HEK293 (cell line): ENCODE measurements at regions not wholly inside any gene's neighbourhood (a gene's known extent, or its start where the extent isn't known, plus 50 kb on each side); places are given as distances from the start of the nearest gene placed in this dataset.

Source experiments
- CTCF ChIA-PET: fragments of 350-600 bp; formaldehyde crosslinking; extraction: SDS; loops from one replicate; lab custom pipeline; 2021; ENCODE audit warnings: antibody characterized with exemption; lab: Yijun Ruan, JAX
- POLR2A ChIA-PET: fragments of 300-600 bp; formaldehyde crosslinking; extraction: SDS; loops from one replicate; lab custom pipeline; 2020; ENCODE audit warnings: antibody characterized with exemption, inconsistent platforms; lab: Yijun Ruan, JAX
- H3K27ac ChIP-seq: fragments of 200-500 bp; sonication (Bioruptor generic); 2 replicates; pipeline ENCODE4 v1.5.1; 2014; ENCODE audit warnings: low read depth, low read length, control low read depth, inconsistent platforms; ENCODE audit errors: extremely low read depth
- H3K36me3 ChIP-seq, 2 experiments: fragments of 200-500 bp in 1 of 2; sonication (Bioruptor generic) in 1 of 2; 1 replicate in 1 of 2; 2 replicates in 1 of 2; pipeline ENCODE4 v1.5.1; 2014 to 2017; ENCODE audit warnings: inconsistent platforms in 2 of 2, low read length in 2 of 2; ENCODE audit not compliant: control insufficient read depth in 2 of 2, insufficient read depth in 1 of 2
- H3K4me1 ChIP-seq: fragments of 200-500 bp; sonication (Bioruptor generic); 2 replicates; pipeline ENCODE4 v1.5.1; 2014; ENCODE audit warnings: mild to moderate bottlenecking, low read length, inconsistent platforms; ENCODE audit not compliant: control insufficient read depth, insufficient read depth
- H3K4me3 ChIP-seq: 2 replicates; pipeline ENCODE4 v1.5.1; 2011; ENCODE audit warnings: low read depth, mild to moderate bottlenecking, control low read depth, low read length, moderate library complexity
- H3K9me3 ChIP-seq: fragments of 200-500 bp; sonication (Bioruptor generic); 2 replicates; pipeline ENCODE4 v1.5.1; 2014; ENCODE audit warnings: low read depth, low read length, inconsistent platforms; ENCODE audit not compliant: control insufficient read depth, insufficient read depth
- GLIS2 ChIP-seq: fragments of 450-650 bp; formaldehyde crosslinking; IDR thresholded peaks from 2 replicates; pipeline ENCODE4 v1.5.1; 2016; ENCODE audit warnings: missing biosample characterization, missing genetic modification characterization
- SETDB1 ChIP-seq: IDR thresholded peaks from one replicate; pipeline ENCODE4 v1.6.1; 2017; ENCODE audit warnings: mild to moderate bottlenecking, low read length, moderate library complexity, mixed read lengths; ENCODE audit not compliant: insufficient read length
- SP2 ChIP-seq: fragments of 450-650 bp; formaldehyde crosslinking; IDR thresholded peaks from 2 replicates; pipeline ENCODE4 v1.5.1; 2016; ENCODE audit warnings: missing biosample characterization, missing genetic modification characterization
- ZFHX2 ChIP-seq: fragments of 450-650 bp; formaldehyde crosslinking; conservative IDR thresholded peaks from 2 replicates; pipeline ENCODE4 v1.5.1; 2016; ENCODE audit warnings: missing biosample characterization, missing genetic modification characterization
- ZFP3 ChIP-seq: fragments of 450-650 bp; formaldehyde crosslinking; IDR thresholded peaks from 2 replicates; pipeline ENCODE4 v1.5.1; 2016; ENCODE audit warnings: low read depth, missing biosample characterization, missing genetic modification characterization
- ZNF140 ChIP-seq: fragments of 450-650 bp; formaldehyde crosslinking; IDR thresholded peaks from 2 replicates; pipeline ENCODE4 v1.5.1; 2016; ENCODE audit warnings: missing biosample characterization, missing genetic modification characterization
- ZNF202 ChIP-seq: fragments of 450-650 bp; formaldehyde crosslinking; IDR thresholded peaks from 2 replicates; pipeline ENCODE4 v1.5.1; 2016; ENCODE audit warnings: missing biosample characterization, missing genetic modification characterization, borderline replicate concordance
- ZNF311 ChIP-seq: fragments of 450-650 bp; formaldehyde crosslinking; IDR thresholded peaks from 2 replicates; pipeline ENCODE4 v1.5.1; 2017; ENCODE audit warnings: missing biosample characterization, missing genetic modification characterization, borderline replicate concordance
- ZNF48 ChIP-seq: fragments of 450-650 bp; formaldehyde crosslinking; IDR thresholded peaks from 2 replicates; pipeline ENCODE4 v1.5.1; 2016; ENCODE audit warnings: missing biosample characterization, missing genetic modification characterization
- ZNF776 ChIP-seq: fragments of 450-650 bp; formaldehyde crosslinking; IDR thresholded peaks from 2 replicates; pipeline ENCODE4 v1.5.0; 2017; ENCODE audit warnings: missing biosample characterization, missing genetic modification characterization, borderline replicate concordance
- TF ChIP-seq, protein P1 (sequence below): fragments of 450-650 bp; formaldehyde crosslinking; IDR thresholded peaks from 2 replicates; pipeline ENCODE4 v1.5.1; 2016; ENCODE audit warnings: missing biosample characterization, missing genetic modification characterization, borderline replicate concordance
- TF ChIP-seq, protein P2 (sequence below): fragments of 450-650 bp; formaldehyde crosslinking; IDR thresholded peaks from 2 replicates; pipeline ENCODE4 v1.5.1; 2016; ENCODE audit warnings: missing biosample characterization, missing genetic modification characterization
- TF ChIP-seq, protein P3 (sequence below): fragments of 450-650 bp; formaldehyde crosslinking; IDR thresholded peaks from 2 replicates; pipeline ENCODE4 v1.5.1; 2016; ENCODE audit warnings: missing biosample characterization, missing genetic modification characterization
- TF ChIP-seq, protein P4 (sequence below): fragments of 450-650 bp; formaldehyde crosslinking; IDR thresholded peaks from 2 replicates; pipeline ENCODE4 v1.5.1; 2017; ENCODE audit warnings: missing biosample characterization, missing genetic modification characterization

DNA sequence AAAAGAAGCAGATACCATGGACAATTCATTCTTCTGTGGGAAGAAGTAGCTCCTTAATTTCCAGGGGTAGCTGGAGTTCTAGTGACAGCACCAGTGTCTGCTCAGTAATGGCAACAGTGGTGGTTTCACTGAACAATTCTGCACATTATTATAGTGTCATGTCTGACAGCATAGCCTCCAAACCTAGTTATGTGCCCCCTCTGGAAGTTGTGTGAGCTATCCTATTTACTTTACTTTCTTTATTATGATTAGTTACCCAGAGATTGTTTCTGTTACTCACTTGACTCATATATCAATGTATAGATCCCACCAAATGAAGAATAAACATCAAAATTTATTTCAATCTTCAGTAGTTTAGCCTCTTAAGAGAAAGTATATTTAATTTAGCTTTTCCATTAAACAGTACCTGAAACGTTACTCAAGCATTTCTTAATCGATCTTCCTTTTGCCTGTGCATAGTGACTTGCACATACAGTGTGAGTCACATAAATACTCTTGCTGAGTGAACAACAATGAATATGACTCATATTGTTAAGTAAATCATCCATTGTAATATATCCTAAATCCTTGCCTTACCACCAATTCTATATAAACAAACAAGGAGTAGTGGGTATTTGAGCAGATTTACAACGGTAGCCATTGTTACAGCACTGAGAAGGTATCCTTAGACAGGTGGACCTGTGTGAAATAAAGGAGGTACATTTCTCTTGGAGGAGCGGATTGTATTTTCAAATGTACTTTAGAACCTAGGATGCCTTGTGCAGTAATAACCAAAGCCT lies 534.7 kb downstream of the ANKRD50 start:
- TF ChIP-seq ZNF311 (no peak), ZFHX2 (tag by site-specific recombination) (no peak)
- TF ChIP-seq, protein P1, sequence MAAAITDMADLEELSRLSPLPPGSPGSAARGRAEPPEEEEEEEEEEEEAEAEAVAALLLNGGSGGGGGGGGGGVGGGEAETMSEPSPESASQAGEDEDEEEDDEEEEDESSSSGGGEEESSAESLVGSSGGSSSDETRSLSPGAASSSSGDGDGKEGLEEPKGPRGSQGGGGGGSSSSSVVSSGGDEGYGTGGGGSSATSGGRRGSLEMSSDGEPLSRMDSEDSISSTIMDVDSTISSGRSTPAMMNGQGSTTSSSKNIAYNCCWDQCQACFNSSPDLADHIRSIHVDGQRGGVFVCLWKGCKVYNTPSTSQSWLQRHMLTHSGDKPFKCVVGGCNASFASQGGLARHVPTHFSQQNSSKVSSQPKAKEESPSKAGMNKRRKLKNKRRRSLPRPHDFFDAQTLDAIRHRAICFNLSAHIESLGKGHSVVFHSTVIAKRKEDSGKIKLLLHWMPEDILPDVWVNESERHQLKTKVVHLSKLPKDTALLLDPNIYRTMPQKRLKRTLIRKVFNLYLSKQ (tag by site-specific recombination) = no peak
- no peaks in the 10 kb centered on the region for H3K4me1 ChIP-seq
- H3K4me3 ChIP-seq = no peak overlapping the region
- H3K36me3 ChIP-seq = no peaks in the 10 kb centered on the region
- H3K27ac ChIP-seq = no peak overlapping the region
- CTCF ChIA-PET = no interaction called here
- H3K9me3 ChIP-seq = no peaks in the 10 kb centered on the region
- POLR2A ChIA-PET = no interaction called here

DNA sequence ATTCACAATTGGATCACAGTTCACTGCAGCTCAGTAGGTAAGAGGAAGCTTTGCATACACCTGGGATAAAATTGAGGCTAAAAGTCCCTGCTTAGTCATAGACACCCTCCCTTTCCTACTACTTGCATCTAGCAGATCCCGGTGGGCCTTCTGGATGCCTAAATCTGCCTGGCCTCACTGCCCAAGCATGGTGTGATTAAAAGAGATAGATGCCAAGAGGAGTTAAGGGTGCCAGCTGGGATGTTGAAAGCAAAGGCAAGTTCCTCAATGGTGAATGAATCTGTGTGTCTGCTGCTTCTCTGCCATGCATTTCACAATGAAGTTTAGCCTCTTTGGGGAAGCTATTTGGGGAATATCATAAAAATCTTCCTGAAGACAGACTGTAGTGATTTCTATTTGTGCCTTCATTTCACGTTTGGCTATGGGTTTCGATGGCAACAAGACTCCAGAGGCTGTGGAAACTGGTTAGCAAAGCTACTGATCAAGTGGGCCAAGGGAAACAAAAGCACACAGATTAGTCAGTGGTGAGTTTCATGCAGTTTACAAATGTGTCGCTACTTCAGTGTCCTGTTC lies 534.0 kb downstream of the ANKRD50 start:
- Histone ChIP-seq H3K27ac (no peak overlapping the region), H3K4me3 (no peak overlapping the region)

More for the DNA sequence above, 534.0 kb downstream of the ANKRD50 start:
- ChIA-PET POLR2A (no interaction called here), CTCF (interaction anchor here (0.6 kb wide), 1 partner anchor 342 kb away, joined by 4 read pairs; no protein-coding TSS in a partner anchor)
- Histone ChIP-seq H3K4me1 (no peaks in the 10 kb centered on the region), H3K36me3 (no peaks in the 10 kb centered on the region), H3K9me3 (no peaks in the 10 kb centered on the region)
- TF ChIP-seq SP2 (tag by site-specific recombination) (no peak), ZNF202 (tag by site-specific recombination) (no peak), ZNF140 (tag by site-specific recombination) (no peak), ZNF776 (no peak), SETDB1 (no peak), ZFP3 (tag by site-specific recombination) (no peak), ZNF48 (tag by site-specific recombination) (no peak), GLIS2 (no peak)
- TF ChIP-seq, protein P2, sequence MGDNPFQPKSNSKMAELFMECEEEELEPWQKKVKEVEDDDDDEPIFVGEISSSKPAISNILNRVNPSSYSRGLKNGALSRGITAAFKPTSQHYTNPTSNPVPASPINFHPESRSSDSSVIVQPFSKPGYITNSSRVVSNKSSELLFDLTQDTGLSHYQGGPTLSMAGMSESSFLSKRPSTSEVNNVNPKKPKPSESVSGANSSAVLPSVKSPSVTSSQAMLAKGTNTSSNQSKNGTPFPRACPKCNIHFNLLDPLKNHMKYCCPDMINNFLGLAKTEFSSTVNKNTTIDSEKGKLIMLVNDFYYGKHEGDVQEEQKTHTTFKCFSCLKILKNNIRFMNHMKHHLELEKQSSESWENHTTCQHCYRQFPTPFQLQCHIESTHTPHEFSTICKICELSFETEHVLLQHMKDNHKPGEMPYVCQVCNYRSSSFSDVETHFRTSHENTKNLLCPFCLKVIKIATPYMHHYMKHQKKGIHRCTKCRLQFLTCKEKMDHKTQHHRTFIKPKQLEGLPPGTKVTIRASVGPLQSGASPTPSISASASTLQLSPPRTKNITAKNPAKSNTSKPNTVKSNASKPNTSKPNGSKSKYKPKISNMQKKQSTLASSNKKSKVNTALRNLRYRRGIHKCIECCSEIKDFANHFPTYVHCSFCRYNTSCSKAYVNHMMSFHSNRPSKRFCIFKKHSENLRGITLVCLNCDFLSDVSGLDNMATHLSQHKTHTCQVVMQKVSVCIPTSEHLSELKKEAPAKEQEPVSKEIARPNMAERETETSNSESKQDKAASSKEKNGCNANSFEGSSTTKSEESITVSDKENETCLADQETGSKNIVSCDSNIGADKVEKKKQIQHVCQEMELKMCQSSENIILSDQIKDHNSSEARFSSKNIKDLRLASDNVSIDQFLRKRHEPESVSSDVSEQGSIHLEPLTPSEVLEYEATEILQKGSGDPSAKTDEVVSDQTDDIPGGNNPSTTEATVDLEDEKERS (tag by site-specific recombination) = no peak
- TF ChIP-seq, protein P3, sequence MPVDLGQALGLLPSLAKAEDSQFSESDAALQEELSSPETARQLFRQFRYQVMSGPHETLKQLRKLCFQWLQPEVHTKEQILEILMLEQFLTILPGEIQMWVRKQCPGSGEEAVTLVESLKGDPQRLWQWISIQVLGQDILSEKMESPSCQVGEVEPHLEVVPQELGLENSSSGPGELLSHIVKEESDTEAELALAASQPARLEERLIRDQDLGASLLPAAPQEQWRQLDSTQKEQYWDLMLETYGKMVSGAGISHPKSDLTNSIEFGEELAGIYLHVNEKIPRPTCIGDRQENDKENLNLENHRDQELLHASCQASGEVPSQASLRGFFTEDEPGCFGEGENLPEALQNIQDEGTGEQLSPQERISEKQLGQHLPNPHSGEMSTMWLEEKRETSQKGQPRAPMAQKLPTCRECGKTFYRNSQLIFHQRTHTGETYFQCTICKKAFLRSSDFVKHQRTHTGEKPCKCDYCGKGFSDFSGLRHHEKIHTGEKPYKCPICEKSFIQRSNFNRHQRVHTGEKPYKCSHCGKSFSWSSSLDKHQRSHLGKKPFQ (tag by site-specific recombination) = no peak
- TF ChIP-seq, protein P4, sequence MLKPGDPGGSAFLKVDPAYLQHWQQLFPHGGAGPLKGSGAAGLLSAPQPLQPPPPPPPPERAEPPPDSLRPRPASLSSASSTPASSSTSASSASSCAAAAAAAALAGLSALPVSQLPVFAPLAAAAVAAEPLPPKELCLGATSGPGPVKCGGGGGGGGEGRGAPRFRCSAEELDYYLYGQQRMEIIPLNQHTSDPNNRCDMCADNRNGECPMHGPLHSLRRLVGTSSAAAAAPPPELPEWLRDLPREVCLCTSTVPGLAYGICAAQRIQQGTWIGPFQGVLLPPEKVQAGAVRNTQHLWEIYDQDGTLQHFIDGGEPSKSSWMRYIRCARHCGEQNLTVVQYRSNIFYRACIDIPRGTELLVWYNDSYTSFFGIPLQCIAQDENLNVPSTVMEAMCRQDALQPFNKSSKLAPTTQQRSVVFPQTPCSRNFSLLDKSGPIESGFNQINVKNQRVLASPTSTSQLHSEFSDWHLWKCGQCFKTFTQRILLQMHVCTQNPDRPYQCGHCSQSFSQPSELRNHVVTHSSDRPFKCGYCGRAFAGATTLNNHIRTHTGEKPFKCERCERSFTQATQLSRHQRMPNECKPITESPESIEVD (tag by site-specific recombination) = no peak
